ENCODE measurements at regions not wholly inside any gene's neighbourhood (a gene's known extent, or its start where the extent isn't known, plus 50 kb on each side); places are given as distances from the start of the nearest gene placed in this dataset.

DNA sequence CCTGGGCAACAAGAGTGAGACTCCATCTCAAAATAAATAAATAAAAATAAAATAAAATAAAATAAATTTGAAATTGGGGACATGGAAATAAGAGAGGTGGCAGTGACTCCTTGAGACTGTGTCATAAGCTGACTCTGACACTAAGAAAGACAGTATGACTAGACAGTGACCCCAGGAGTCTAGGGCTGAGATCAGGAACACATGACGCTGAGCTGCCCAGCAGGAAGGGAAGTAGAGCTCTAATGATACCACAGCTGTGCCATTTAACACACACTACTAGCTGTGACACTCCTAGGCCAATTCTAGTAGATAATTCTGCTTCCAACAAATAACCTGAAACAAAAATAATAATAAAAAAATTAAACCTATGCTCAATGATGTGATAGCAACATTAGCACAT is 293.0 kb downstream of the SEC61B start:
- no peak for ATAC-seq
- no peaks in the 10 kb centered on the region for H3K36me3 ChIP-seq (ENCODE audit: low read depth)
- intact Hi-C loops (cut with DNase I, micrococcal nuclease): no loop called here
- H3K4me3 ChIP-seq: no peak overlapping the region
- no peaks in the 10 kb centered on the region for H3K9me3 ChIP-seq
- DNase-seq: no peak
- no peaks in the 10 kb centered on the region for H3K4me1 ChIP-seq (ENCODE audit: low read depth)
- TF ChIP-seq, protein P1, sequence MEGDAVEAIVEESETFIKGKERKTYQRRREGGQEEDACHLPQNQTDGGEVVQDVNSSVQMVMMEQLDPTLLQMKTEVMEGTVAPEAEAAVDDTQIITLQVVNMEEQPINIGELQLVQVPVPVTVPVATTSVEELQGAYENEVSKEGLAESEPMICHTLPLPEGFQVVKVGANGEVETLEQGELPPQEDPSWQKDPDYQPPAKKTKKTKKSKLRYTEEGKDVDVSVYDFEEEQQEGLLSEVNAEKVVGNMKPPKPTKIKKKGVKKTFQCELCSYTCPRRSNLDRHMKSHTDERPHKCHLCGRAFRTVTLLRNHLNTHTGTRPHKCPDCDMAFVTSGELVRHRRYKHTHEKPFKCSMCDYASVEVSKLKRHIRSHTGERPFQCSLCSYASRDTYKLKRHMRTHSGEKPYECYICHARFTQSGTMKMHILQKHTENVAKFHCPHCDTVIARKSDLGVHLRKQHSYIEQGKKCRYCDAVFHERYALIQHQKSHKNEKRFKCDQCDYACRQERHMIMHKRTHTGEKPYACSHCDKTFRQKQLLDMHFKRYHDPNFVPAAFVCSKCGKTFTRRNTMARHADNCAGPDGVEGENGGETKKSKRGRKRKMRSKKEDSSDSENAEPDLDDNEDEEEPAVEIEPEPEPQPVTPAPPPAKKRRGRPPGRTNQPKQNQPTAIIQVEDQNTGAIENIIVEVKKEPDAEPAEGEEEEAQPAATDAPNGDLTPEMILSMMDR (IDR thresholded peaks at IDR 0.05): no peak

DNA sequence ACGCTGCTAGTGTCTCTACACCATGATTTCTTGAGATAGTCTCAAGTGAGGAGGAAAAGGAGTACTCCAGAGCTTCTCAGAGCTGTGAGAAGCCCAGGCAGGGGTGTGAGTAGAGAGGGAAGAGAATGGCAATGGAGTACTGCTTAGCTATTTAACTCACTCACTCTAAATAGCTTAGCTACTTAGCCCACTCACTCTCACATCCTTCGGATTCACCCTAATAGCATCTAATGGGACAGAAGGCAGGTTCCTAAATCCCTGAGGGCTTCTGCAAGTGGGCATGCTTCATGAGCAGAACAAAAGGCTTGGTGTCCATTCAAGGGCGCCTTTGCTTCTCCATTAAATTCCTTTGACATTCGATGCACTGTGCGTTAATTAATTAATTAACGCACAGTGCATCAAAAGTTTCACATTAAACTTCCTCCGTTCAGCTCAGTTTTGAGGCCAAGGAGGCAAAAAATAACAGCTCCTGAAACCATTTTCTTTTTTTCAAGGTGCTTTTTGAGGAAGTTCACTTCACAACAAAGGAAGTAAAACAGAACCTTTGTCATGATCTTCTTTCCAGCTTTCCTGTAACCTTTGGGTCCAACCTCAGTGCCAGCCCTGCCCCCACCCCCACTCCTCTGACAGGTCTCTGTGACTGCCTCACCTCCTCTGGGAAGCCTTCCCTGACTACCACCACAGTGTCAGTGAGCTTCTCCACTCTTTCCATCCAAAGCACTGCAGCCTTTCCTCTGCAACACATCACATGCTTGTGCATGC is 294.0 kb downstream of the SEC61B start:
- ATAC-seq: no peak
- TF ChIP-seq, protein P1 (IDR thresholded peaks at IDR 0.05): no peak
- no peaks in the 10 kb centered on the region for H3K36me3 ChIP-seq (ENCODE audit: low read depth)
- no peaks in the 10 kb centered on the region for H3K9me3 ChIP-seq
- H3K4me3 ChIP-seq: no peak overlapping the region
- no peaks in the 10 kb centered on the region for H3K4me1 ChIP-seq (ENCODE audit: low read depth)
- intact Hi-C loops (cut with DNase I, micrococcal nuclease): no loop called here
- DNase-seq: no peak

DNA sequence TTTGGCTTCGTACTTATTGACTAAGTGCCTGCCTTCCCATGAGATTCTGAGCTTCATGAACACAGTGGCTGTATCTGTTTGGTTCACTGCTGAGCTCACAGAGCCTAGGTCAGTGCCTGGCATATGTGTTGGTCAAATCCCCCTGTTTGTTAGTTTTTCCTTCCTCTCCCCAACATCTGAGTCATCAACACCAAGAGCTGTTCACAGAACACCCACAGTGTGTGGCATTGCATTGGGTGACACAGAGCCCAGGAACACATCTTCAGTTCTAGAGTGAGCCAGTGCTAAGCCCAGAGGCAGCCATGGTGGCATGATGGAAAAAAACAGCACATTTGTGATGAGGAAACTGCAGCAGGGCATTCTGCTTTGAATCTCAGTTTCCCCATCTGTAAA is 294.6 kb downstream of the SEC61B start:
- intact Hi-C loops (cut with DNase I, micrococcal nuclease): no loop called here
- Histone ChIP-seq H3K4me3 (no peak overlapping the region), H3K36me3 (ENCODE audit: low read depth) (no peaks in the 10 kb centered on the region), H3K9me3 (no peaks in the 10 kb centered on the region), H3K4me1 (ENCODE audit: low read depth) (no peaks in the 10 kb centered on the region)
- no peak for DNase-seq
- TF ChIP-seq, protein P1 (IDR thresholded peaks at IDR 0.05): no peak
- no peak for ATAC-seq

DNA sequence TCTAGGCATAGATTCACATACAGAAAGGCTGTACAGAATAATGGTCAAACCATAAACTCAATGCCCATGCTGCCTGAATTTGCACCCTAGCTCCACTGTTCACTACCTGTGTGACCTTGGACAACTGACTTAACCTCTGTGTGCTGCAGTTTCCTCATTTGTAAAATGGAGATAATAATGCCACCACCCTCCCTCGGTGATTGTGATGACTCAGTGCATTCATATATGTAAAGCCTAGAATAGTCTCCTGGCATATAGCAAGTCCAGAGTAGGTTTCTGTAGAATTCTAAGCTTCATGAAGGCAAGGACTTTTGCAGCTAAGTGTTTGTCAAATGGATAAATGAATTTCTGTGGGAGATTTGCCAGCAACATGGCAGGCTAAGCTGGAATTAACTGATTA is 297.8 kb upstream of the NR4A3 start:
- H3K9me3 ChIP-seq: no peaks in the 10 kb centered on the region
- no peak for ATAC-seq
- intact Hi-C loops (cut with DNase I, micrococcal nuclease): no loop called here
- TF ChIP-seq, protein P1 (IDR thresholded peaks at IDR 0.05): no peak
- DNase-seq: no peak
- no peaks in the 10 kb centered on the region for H3K4me1 ChIP-seq (ENCODE audit: low read depth)
- H3K4me3 ChIP-seq: no peak overlapping the region
- H3K36me3 ChIP-seq (ENCODE audit: low read depth): no peaks in the 10 kb centered on the region

DNA sequence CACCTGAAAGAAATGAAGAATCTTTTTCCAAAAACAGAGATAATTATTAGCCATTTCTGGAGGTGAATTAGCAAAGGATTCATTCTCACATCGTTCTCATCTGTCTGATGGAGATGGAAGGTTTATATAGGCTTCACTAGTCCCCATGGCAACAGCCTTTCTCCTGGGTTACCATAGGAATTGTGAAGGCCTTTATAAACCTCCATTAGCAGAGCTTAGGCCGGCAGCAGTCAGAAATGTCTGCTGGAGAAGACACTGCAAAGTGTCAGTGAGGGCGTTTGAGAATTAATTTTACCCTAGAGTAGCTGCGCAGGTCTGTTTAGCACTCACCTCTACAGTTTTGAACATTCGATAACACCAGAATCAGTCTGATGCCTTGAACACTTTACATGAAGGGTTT is 290.4 kb upstream of the NR4A3 start:
- H3K4me1 ChIP-seq (ENCODE audit: low read depth): no peaks in the 10 kb centered on the region
- H3K9me3 ChIP-seq: no peaks in the 10 kb centered on the region
- no peak for DNase-seq
- no peaks in the 10 kb centered on the region for H3K36me3 ChIP-seq (ENCODE audit: low read depth)
- TF ChIP-seq, protein P1 (IDR thresholded peaks at IDR 0.05): no peak
- H3K4me3 ChIP-seq: no peak overlapping the region
- no peak for ATAC-seq
- intact Hi-C loops (cut with DNase I, micrococcal nuclease): no loop called here

DNA sequence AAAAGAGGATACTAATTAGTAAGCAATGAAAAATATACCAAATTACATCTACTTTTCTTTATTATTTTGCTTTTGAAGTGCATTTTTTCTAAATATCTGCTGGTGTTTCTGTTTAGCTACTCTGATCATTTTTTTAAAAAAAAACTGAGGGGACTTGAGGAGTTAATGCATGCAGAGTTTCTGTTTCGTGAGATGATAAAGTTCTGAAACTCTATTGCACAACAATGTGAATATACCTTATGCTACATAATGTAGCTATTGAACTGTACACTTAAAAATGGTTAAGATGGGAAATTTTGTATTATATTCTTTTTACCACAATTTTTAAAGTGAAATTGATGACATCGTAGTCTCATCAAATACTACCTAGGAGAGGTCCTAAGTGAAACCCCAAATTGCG is 288.3 kb upstream of the NR4A3 start:
- ATAC-seq (no peak), DNase-seq (no peak)
- no peak overlapping the region for H3K4me3 ChIP-seq
- H3K4me1 ChIP-seq (ENCODE audit: low read depth): no peaks in the 10 kb centered on the region
- no peaks in the 10 kb centered on the region for H3K9me3 ChIP-seq
- TF ChIP-seq, protein P1 (IDR thresholded peaks at IDR 0.05): no peak
- no peaks in the 10 kb centered on the region for H3K36me3 ChIP-seq (ENCODE audit: low read depth)
- intact Hi-C loops (cut with DNase I, micrococcal nuclease): no loop called here
